ENCODE measurements at regions not wholly inside any gene's neighbourhood (a gene's known extent, or its start where the extent isn't known, plus 50 kb on each side); places are given as distances from the start of the nearest gene placed in this dataset.

DNA sequence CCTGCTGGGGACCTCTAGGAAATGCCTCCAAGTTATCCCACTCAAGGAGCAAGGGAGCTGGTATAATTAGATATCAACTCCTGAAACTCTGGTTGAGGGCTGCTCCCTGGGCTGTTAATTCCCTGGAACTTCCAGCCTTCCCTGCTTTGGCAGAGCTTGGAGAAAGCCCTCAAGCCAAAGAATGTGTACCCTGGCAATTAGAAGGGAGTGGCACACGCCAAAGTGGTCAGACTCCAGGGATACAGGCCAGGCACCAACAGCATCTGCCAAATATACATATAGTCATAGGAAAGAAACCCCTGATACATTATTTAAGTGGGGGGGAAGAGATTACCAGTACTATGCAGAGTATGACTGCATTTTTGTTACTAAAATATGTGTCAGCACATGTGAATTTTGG lies 616.8 kb downstream of the BCOR start:
- Histone ChIP-seq H2BK15ac (ENCODE audit: low read depth, low read length) (no peak overlapping the region), H3K14ac (ENCODE audit: insufficient read depth, low read length) (no peak overlapping the region), H2AFZ (ENCODE audit: low read length) (no peak overlapping the region), H4K5ac (ENCODE audit: insufficient read length, low read depth, low read length) (no peak overlapping the region), H4K8ac (replicated peaks; ENCODE audit: insufficient read length, low read depth, low read length) (no peak overlapping the region), H3K79me1 (ENCODE audit: insufficient read depth, low read depth, low read length, poor library complexity, severe bottlenecking) (no peaks in the 10 kb centered on the region), H4K20me1 (ENCODE audit: control insufficient read depth, insufficient read depth, insufficient read length) (no peaks in the 10 kb centered on the region), H3K9ac (ENCODE audit: extremely low read depth, insufficient read length, low read length) (no peak overlapping the region), H3K27me3 (ENCODE audit: insufficient read depth, low read length) (no peaks in the 10 kb centered on the region; the same call in 1 of the 2 replicates), H3K23me2 (ENCODE audit: insufficient read length, low read depth, low read length, poor library complexity, severe bottlenecking) (no peaks in the 10 kb centered on the region), H3K56ac (ENCODE audit: insufficient read length, low read depth, low read length) (no peak overlapping the region), H2BK5ac (ENCODE audit: insufficient read length, low read length) (no peak overlapping the region), H2BK12ac (ENCODE audit: insufficient read length, low read depth, low read length) (no peak overlapping the region), H3K4ac (ENCODE audit: low read depth, low read length) (no peak overlapping the region), H3K18ac (ENCODE audit: insufficient read length, low read depth, low read length) (no peak overlapping the region), H2BK120ac (ENCODE audit: low read depth, low read length, poor library complexity, severe bottlenecking) (no peak overlapping the region), H3K27ac (ENCODE audit: insufficient read length, low read depth, low read length) (no peak overlapping the region), H3K4me2 (ENCODE audit: insufficient read depth, insufficient read length, low read length) (no peak overlapping the region), H3K79me2 (ENCODE audit: insufficient read depth, low read length) (no peaks in the 10 kb centered on the region), H3K23ac (ENCODE audit: insufficient read length, low read depth, low read length) (no peak overlapping the region), H3K9me3 (ENCODE audit: control insufficient read depth, low read depth, low read length) (no peaks in the 10 kb centered on the region), H3K4me1 (ENCODE audit: insufficient read depth, low read length) (no peaks in the 10 kb centered on the region), H3T11ph (ENCODE audit: low read length) (no peak overlapping the region), H2BK20ac (ENCODE audit: low read depth, low read length, poor library complexity, severe bottlenecking) (no peak overlapping the region), H2AK5ac (ENCODE audit: insufficient read length, low read length) (no peak overlapping the region), H4K91ac (ENCODE audit: insufficient read length, low read depth, low read length) (no peak overlapping the region)
- Mint-ChIP-seq H3K4me1 (peaks cover 8 to 12% of the 10 kb centered on the region in 2 experiments; a peak in 3 of 4 replicates), H3K9me3 (peaks cover 67 to 74% of the 10 kb centered on the region in 2 experiments), H3K4me3 (no peak overlapping the region), H3K27me3 (ENCODE audit: low read depth) (peaks cover 10% of the 10 kb centered on the region), H3K36me3 (ENCODE audit: insufficient read depth in 1 of 3, low read depth in 3 of 3) (peaks cover 4 to 6% (median 4%) of the 10 kb centered on the region in 3 experiments; a peak in 3 of 7 replicates), H3K27ac (no peak overlapping the region)
- TF ChIP-seq, protein P1, sequence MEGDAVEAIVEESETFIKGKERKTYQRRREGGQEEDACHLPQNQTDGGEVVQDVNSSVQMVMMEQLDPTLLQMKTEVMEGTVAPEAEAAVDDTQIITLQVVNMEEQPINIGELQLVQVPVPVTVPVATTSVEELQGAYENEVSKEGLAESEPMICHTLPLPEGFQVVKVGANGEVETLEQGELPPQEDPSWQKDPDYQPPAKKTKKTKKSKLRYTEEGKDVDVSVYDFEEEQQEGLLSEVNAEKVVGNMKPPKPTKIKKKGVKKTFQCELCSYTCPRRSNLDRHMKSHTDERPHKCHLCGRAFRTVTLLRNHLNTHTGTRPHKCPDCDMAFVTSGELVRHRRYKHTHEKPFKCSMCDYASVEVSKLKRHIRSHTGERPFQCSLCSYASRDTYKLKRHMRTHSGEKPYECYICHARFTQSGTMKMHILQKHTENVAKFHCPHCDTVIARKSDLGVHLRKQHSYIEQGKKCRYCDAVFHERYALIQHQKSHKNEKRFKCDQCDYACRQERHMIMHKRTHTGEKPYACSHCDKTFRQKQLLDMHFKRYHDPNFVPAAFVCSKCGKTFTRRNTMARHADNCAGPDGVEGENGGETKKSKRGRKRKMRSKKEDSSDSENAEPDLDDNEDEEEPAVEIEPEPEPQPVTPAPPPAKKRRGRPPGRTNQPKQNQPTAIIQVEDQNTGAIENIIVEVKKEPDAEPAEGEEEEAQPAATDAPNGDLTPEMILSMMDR (conservative IDR thresholded peaks at IDR 0.05), result no peak
- DNase-seq, result no peak
- no CpG with 5 or more reads among the region's 1 CpG for WGBS (ENCODE audit: extremely low coverage, insufficient read length, low lambda C conversion rate)

All from H9 (cell line).